H1 (cell line): ENCODE measurements at regions not wholly inside any gene's neighbourhood (a gene's known extent, or its start where the extent isn't known, plus 50 kb on each side); places are given as distances from the start of the nearest gene placed in this dataset.

Experiments
- CTCF ChIA-PET: fragments of 300-600 bp; sonication (Branson Sonifier 250); formaldehyde crosslinking; loops from one replicate; lab custom pipeline; 2021; ENCODE audit not compliant: partially characterized antibody; lab: Charles Lee
- POLR2A ChIA-PET: fragments of 300-600 bp; sonication (Branson Sonifier 250); formaldehyde crosslinking; loops from one replicate; lab custom pipeline; 2021; ENCODE audit warnings: inconsistent platforms; ENCODE audit not compliant: partially characterized antibody; lab: Charles Lee
- DNase-seq, 2 experiments: peaks; one replicate each; pipeline versions ENCODE4 v3.0.0 to v3.0.0-alpha.2; 2010 to 2022; ENCODE audit warnings: low spot score in 2 of 2, low read depth in 1 of 2, mixed read lengths in 1 of 2
- FAIRE-seq: peaks from 2 replicates; lab custom pipeline; 2011; peaks lifted over from hg19 to GRCh38; lab: Jason Lieb, UNC
- H2AFZ ChIP-seq: 2 replicates; pipeline ENCODE4 v1.8.1; 2012; ENCODE audit warnings: low read length, inconsistent platforms
- H2AK5ac ChIP-seq: 2 replicates; pipeline ENCODE4 v1.6.1; 2013; ENCODE audit warnings: low read depth, low read length
- H2BK120ac ChIP-seq: replicated peaks from 2 replicates; pipeline ENCODE3; 2013; ENCODE audit warnings: low read depth, low read length, inconsistent platforms
- H2BK12ac ChIP-seq: 2 replicates; pipeline ENCODE4 v1.6.1; 2013; ENCODE audit warnings: low read depth, low read length
- H2BK15ac ChIP-seq: 2 replicates; pipeline ENCODE4 v1.6.1; 2013; ENCODE audit warnings: low read length
- H2BK20ac ChIP-seq: 2 replicates; pipeline ENCODE4 v1.6.1; 2013; ENCODE audit warnings: low read length
- H2BK5ac ChIP-seq: 2 replicates; pipeline ENCODE4 v1.6.1; 2013; ENCODE audit warnings: low read depth, low read length
- H3K14ac ChIP-seq: 2 replicates; pipeline ENCODE4 v1.6.1; 2013; ENCODE audit warnings: inconsistent platforms; ENCODE audit not compliant: insufficient read length
- H3K18ac ChIP-seq: 2 replicates; pipeline ENCODE4 v1.6.1; 2013; ENCODE audit warnings: low read length; ENCODE audit errors: extremely low read depth
- H3K23ac ChIP-seq: 2 replicates; pipeline ENCODE4 v1.6.1; 2013; ENCODE audit warnings: inconsistent platforms; ENCODE audit not compliant: insufficient read length
- H3K23me2 ChIP-seq: 2 replicates; pipeline ENCODE4 v1.6.1; 2013; ENCODE audit warnings: low read depth, low read length
- H3K27ac ChIP-seq: 2 replicates; pipeline ENCODE4 v1.6.1; 2011; ENCODE audit warnings: low read depth, low read length, inconsistent platforms
- H3K27me3 ChIP-seq, 4 experiments: replicated peaks in 1 of 4; 1 replicate in 1 of 4; 2 replicates in 3 of 4; pipeline versions ENCODE4 v1.6.1 to v1.8.1; 2011 to 2013; ENCODE audit warnings: low read length in 3 of 4, mild to moderate bottlenecking in 3 of 4, inconsistent platforms in 2 of 4, mixed read lengths in 2 of 4, moderate library complexity in 1 of 4; ENCODE audit not compliant: control insufficient read depth in 3 of 4, insufficient read depth in 3 of 4; ENCODE audit errors: extremely low read depth in 1 of 4
- H3K36me3 ChIP-seq, 4 experiments: 2 replicates each; pipeline versions ENCODE4 v1.6.1 to v1.8.1; 2011 to 2013; ENCODE audit warnings: mild to moderate bottlenecking in 4 of 4, low read length in 3 of 4, moderate library complexity in 2 of 4, control low read depth in 1 of 4, inconsistent platforms in 1 of 4; ENCODE audit not compliant: insufficient read depth in 4 of 4, control insufficient read depth in 2 of 4
- H3K4ac ChIP-seq: replicated peaks from 2 replicates; pipeline ENCODE3; 2013; ENCODE audit warnings: low read length, low read depth, mixed read lengths, inconsistent platforms; ENCODE audit not compliant: insufficient read length
- H3K4me1 ChIP-seq, 4 experiments: replicated peaks in 1 of 4; 1 replicate in 1 of 4; 2 replicates in 3 of 4; pipeline versions ENCODE4 v1.6.1 to v1.8.1; 2011 to 2013; ENCODE audit warnings: low read length in 3 of 4, inconsistent platforms in 2 of 4, mixed read lengths in 1 of 4; ENCODE audit not compliant: insufficient read depth in 4 of 4, control insufficient read depth in 3 of 4
- H3K4me2 ChIP-seq, 2 experiments: 2 replicates each; pipeline versions ENCODE4 v1.6.1 to v1.8.1; 2011 to 2013; ENCODE audit warnings: low read depth in 2 of 2, low read length in 2 of 2, control low read depth in 1 of 2, inconsistent platforms in 1 of 2, mild to moderate bottlenecking in 1 of 2; ENCODE audit not compliant: insufficient read depth in 1 of 2
- H3K4me3 ChIP-seq, 4 experiments: fragments of 200-600, 300-600 bp in 1 of 4; sonication (generic), shearing (Covaris generic), sonication (Bioruptor Twin) in 1 of 4; 2 replicates each; pipeline versions ENCODE4 v1.5.1 to v1.8.1; 2011 to 2016; ENCODE audit warnings: low read length in 4 of 4, low read depth in 3 of 4, control low read depth in 2 of 4, inconsistent platforms in 2 of 4, mild to moderate bottlenecking in 2 of 4, mixed read lengths in 1 of 4, moderate library complexity in 1 of 4; ENCODE audit not compliant: insufficient read depth in 2 of 4; ENCODE audit errors: extremely low read depth in 1 of 4
- H3K56ac ChIP-seq: replicated peaks from 2 replicates; pipeline ENCODE3; 2013; ENCODE audit warnings: low read depth, mild to moderate bottlenecking, mixed read lengths, low read length, inconsistent platforms; ENCODE audit not compliant: insufficient read length
- H3K79me1 ChIP-seq: 2 replicates; pipeline ENCODE4 v1.6.1; 2013; ENCODE audit warnings: low read depth, low read length, control low read depth
- H3K79me2 ChIP-seq, 2 experiments: 2 replicates each; pipeline versions ENCODE4 v1.6.1 to v1.8.1; 2012 to 2013; ENCODE audit warnings: low read length in 2 of 2, mild to moderate bottlenecking in 2 of 2, inconsistent platforms in 1 of 2; ENCODE audit not compliant: insufficient read depth in 2 of 2, control insufficient read depth in 1 of 2
- H3K9ac ChIP-seq, 4 experiments: replicated peaks in 1 of 4; 1 replicate in 1 of 4; 2 replicates in 3 of 4; pipeline versions ENCODE4 v1.6.1 to v1.8.1; 2011 to 2013; ENCODE audit warnings: low read depth in 3 of 4, low read length in 3 of 4, control low read depth in 2 of 4, mild to moderate bottlenecking in 2 of 4, moderate library complexity in 2 of 4, inconsistent platforms in 1 of 4; ENCODE audit errors: extremely low read depth in 1 of 4
- H3K9me3 ChIP-seq, 2 experiments: 2 replicates each; pipeline versions ENCODE4 v1.6.1 to v1.8.1; 2012 to 2013; ENCODE audit warnings: mild to moderate bottlenecking in 2 of 2, moderate library complexity in 2 of 2, control low read depth in 1 of 2, inconsistent platforms in 1 of 2, low read depth in 1 of 2, low read length in 1 of 2, mixed read lengths in 1 of 2; ENCODE audit not compliant: insufficient read depth in 2 of 2
- H4K20me1 ChIP-seq, 2 experiments: replicated peaks in 1 of 2; 2 replicates each; pipeline versions ENCODE3 to v1.8.1; 2011 to 2013; ENCODE audit warnings: inconsistent platforms in 2 of 2, low read length in 2 of 2, mild to moderate bottlenecking in 1 of 2; ENCODE audit not compliant: insufficient read depth in 2 of 2, control insufficient read depth in 1 of 2
- H4K5ac ChIP-seq: 2 replicates; pipeline ENCODE4 v1.6.1; 2013; ENCODE audit warnings: low read length, low read depth, mixed read lengths, inconsistent platforms; ENCODE audit not compliant: insufficient read length
- H4K8ac ChIP-seq: 2 replicates; pipeline ENCODE4 v1.8.0; 2013; ENCODE audit warnings: mild to moderate bottlenecking, moderate library complexity, low read length, inconsistent platforms; ENCODE audit not compliant: insufficient read depth; ENCODE audit errors: extremely low read depth
- H4K91ac ChIP-seq: replicated peaks from 2 replicates; pipeline ENCODE3; 2013; ENCODE audit warnings: low read length, mixed read lengths, inconsistent platforms; ENCODE audit not compliant: insufficient read length
- CBX8 ChIP-seq: fragments of 300-800, 300-1000 bp; sonication (generic); IDR thresholded peaks from 2 replicates; pipeline ENCODE4 v1.7.1; 2016; ENCODE audit warnings: low read depth, low read length, borderline replicate concordance
- EZH2 ChIP-seq: fragments of 200-600 bp; sonication (generic); IDR thresholded peaks from 2 replicates; pipeline ENCODE4 v1.7.1; 2012; ENCODE audit warnings: low read depth, mild to moderate bottlenecking, moderate library complexity, low read length, inconsistent platforms; ENCODE audit not compliant: severe bottlenecking
- MAFK ChIP-seq: IDR thresholded peaks from 2 replicates; pipeline ENCODE4 v1.6.1; 2012; ENCODE audit warnings: low read depth, mild to moderate bottlenecking, improper control_type of control experiment, low read length
- NRF1 ChIP-seq: IDR thresholded peaks from 2 replicates; pipeline ENCODE4 v1.6.1; 2011; ENCODE audit warnings: mild to moderate bottlenecking, low read depth, low read length, improper control_type of control experiment
- RAD21 ChIP-seq, 2 experiments: IDR thresholded peaks in 1 of 2; conservative IDR thresholded peaks in 1 of 2; 2 replicates each; pipeline ENCODE4 v1.6.1; 2011; ENCODE audit warnings: low read depth in 2 of 2, low read length in 2 of 2, improper control_type of control experiment in 1 of 2, inconsistent platforms in 1 of 2, mild to moderate bottlenecking in 1 of 2, moderate library complexity in 1 of 2
- SAP30 ChIP-seq: fragments of 300-600 bp; sonication (generic); IDR thresholded peaks from 2 replicates; pipeline ENCODE4 v1.7.1; 2012; ENCODE audit warnings: low read length, moderate library complexity, mild to moderate bottlenecking, inconsistent platforms; ENCODE audit not compliant: insufficient read depth, insufficient replicate concordance
- SIRT6 ChIP-seq: IDR thresholded peaks from one replicate; pipeline ENCODE4 v1.7.1; 2012; ENCODE audit warnings: low read length, inconsistent platforms
- SIX5 ChIP-seq: IDR thresholded peaks from 2 replicates; pipeline ENCODE4 v1.6.1; 2011; ENCODE audit warnings: mild to moderate bottlenecking, low read depth, low read length
- TBP ChIP-seq: IDR thresholded peaks from 2 replicates; pipeline ENCODE4 v1.6.1; 2011; ENCODE audit warnings: low read depth, low read length, improper control_type of control experiment
- WGBS, 2 experiments: shearing (Covaris generic) in 1 of 2; methylation state at CpG; one replicate each; pipeline versions ENCODE4 v1.1.6 to v1.1.7; 2013 to 2015; ENCODE audit warnings: low lambda C conversion rate in 2 of 2, mixed read lengths in 2 of 2, inconsistent platforms in 1 of 2, low coverage in 1 of 2, missing lambda C conversion rate in 1 of 2; ENCODE audit not compliant: insufficient replicate concordance in 2 of 2, insufficient coverage in 1 of 2, insufficient read length in 1 of 2; ENCODE audit errors: extremely low coverage in 1 of 2, missing lambda C conversion rate in 1 of 2; 5-methylcytosine and 5-hydroxymethylcytosine counted together
- TF ChIP-seq, protein P1 (sequence below): IDR thresholded peaks from 2 replicates; pipeline ENCODE4 v1.6.1; 2012; ENCODE audit warnings: inconsistent platforms

- Histone ChIP-seq H2BK12ac (no peak overlapping the region), H3K4me3 (no peak overlapping the region), H3K36me3 (no peaks in the 10 kb centered on the region; a peak in 1 of 8 replicates), H3K79me1 (no peaks in the 10 kb centered on the region), H3K79me2 (no peaks in the 10 kb centered on the region), H3K4ac (no peak overlapping the region), H2BK20ac (no peak overlapping the region), H3K27me3 (no peaks in the 10 kb centered on the region), H2BK15ac (no peak overlapping the region), H3K9ac (no peak overlapping the region), H2BK5ac (no peak overlapping the region), H2BK120ac (no peak overlapping the region), H3K23me2 (no peaks in the 10 kb centered on the region), H4K5ac (no peak overlapping the region), H2AK5ac (no peak overlapping the region), H3K56ac (no peak overlapping the region), H4K8ac (no peak overlapping the region), H2AFZ (no peak overlapping the region), H4K20me1 (no peaks in the 10 kb centered on the region), H3K27ac (no peak overlapping the region), H3K14ac (no peak overlapping the region), H3K4me1 (no peaks in the 10 kb centered on the region), H3K4me2 (no peak overlapping the region), H3K9me3 (no peaks in the 10 kb centered on the region), H3K18ac (no peak overlapping the region), H3K23ac (no peak overlapping the region), H4K91ac (no peak overlapping the region)
- no peak for DNase-seq
- POLR2A ChIA-PET: no interaction called here
- TF ChIP-seq TBP (no peak), NRF1 (no peak), SIX5 (no peak), CBX8 (no peak), EZH2 (no peak), RAD21 (IDR thresholded peaks at IDR 0.05 in 1 of 2, conservative IDR thresholded peaks at IDR 0.05 in 1 of 2; ENCODE audit: low read depth in 2 of 2, low read length in 2 of 2) (no peak), MAFK (no peak), SAP30 (no peak), SIRT6 (no peak)
- TF ChIP-seq, protein P1, sequence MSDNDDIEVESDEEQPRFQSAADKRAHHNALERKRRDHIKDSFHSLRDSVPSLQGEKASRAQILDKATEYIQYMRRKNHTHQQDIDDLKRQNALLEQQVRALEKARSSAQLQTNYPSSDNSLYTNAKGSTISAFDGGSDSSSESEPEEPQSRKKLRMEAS: no peak
- WGBS, 2 experiments: 91% methylated on average over 2 of the region's 2 CpGs; no CpG with 5 or more reads in 1 of the 2 experiments
- FAIRE-seq: no peak
- CTCF ChIA-PET: no interaction called here
These were observed 59.9 kb upstream of the FBXO28 start for GRCh38 chr1:224054012-224054411.
